GM12891 (cell line): ENCODE measurements at regions not wholly inside any gene's neighbourhood (a gene's known extent, or its start where the extent isn't known, plus 50 kb on each side); places are given as distances from the start of the nearest gene placed in this dataset.

Experiments
- POLR2A ChIP-seq: IDR thresholded peaks from 2 replicates; pipeline ENCODE4 v1.6.1; 2011; ENCODE audit warnings: low read depth, low read length, control low read depth
- POU2F2 ChIP-seq: IDR thresholded peaks from 2 replicates; pipeline ENCODE4 v1.6.1; 2011; ENCODE audit warnings: low read depth, mild to moderate bottlenecking, control low read depth, low read length, moderate library complexity

- no peak for TF ChIP-seq POLR2A
- peak; percentile 59; the same call in 1 of the 2 replicates for TF ChIP-seq POU2F2
Observed at GRCh38 chr4:29571322-29571721, 1148.8 kb upstream of the PCDH7 start.
